OCI-LY1 (cell line): ENCODE measurements at regions not wholly inside any gene's neighbourhood (a gene's known extent, or its start where the extent isn't known, plus 50 kb on each side); places are given as distances from the start of the nearest gene placed in this dataset.

Source experiments
- H2AFZ ChIP-seq: fragments of 200-600 bp; sonication (generic), shearing (Covaris generic); 2 replicates; pipeline ENCODE4 v1.6.0; 2014; ENCODE audit warnings: antibody characterized with exemption, mild to moderate bottlenecking, low read length
- H3F3A ChIP-seq: fragments of 200-600 bp; sonication (generic), shearing (Covaris generic); 2 replicates; pipeline ENCODE4 v1.6.0; 2014; ENCODE audit warnings: mild to moderate bottlenecking, antibody characterized with exemption, low read length, moderate library complexity; ENCODE audit not compliant: insufficient read depth
- H3K27ac ChIP-seq: fragments of 200-600 bp; sonication (generic); 2 replicates; pipeline ENCODE4 v1.5.1; 2014; ENCODE audit warnings: low read length, mixed run types, mild to moderate bottlenecking, low read depth; ENCODE audit not compliant: poor library complexity, severe bottlenecking
- H3K27me3 ChIP-seq: fragments of 200-600 bp; sonication (generic); 2 replicates; pipeline ENCODE4 v1.6.0; 2014; ENCODE audit warnings: antibody characterized with exemption, mild to moderate bottlenecking, low read length, moderate library complexity; ENCODE audit not compliant: insufficient read depth
- H3K36me3 ChIP-seq: fragments of 200-600 bp; sonication (generic); 2 replicates; pipeline ENCODE4 v1.6.1; 2014; ENCODE audit warnings: mild to moderate bottlenecking, antibody characterized with exemption, low read length, moderate library complexity, mixed read lengths; ENCODE audit not compliant: insufficient read depth
- H3K4me1 ChIP-seq: fragments of 200-600 bp; sonication (generic); 2 replicates; pipeline ENCODE4 v1.5.1; 2014; ENCODE audit warnings: mild to moderate bottlenecking, low read length, moderate library complexity; ENCODE audit not compliant: insufficient read depth, severe bottlenecking
- H3K4me2 ChIP-seq: fragments of 200-600 bp; sonication (generic), shearing (Covaris generic); 2 replicates; pipeline ENCODE4 v1.6.1; 2014; ENCODE audit warnings: low read length
- H3K4me3 ChIP-seq: fragments of 200-600 bp; sonication (generic); 2 replicates; pipeline ENCODE4 v1.5.1; 2014; ENCODE audit warnings: low read length, low read depth, mild to moderate bottlenecking, mixed read lengths; ENCODE audit not compliant: poor library complexity, severe bottlenecking
- H3K79me2 ChIP-seq: fragments of 200-600 bp; shearing (Covaris generic); 2 replicates; pipeline ENCODE4 v1.6.1; 2016; ENCODE audit warnings: mixed run types, low read length, mixed read lengths; ENCODE audit not compliant: insufficient read depth
- H3K9ac ChIP-seq: fragments of 200-600 bp; sonication (generic), shearing (Covaris generic); 2 replicates; pipeline ENCODE4 v1.6.1; 2014; ENCODE audit warnings: mild to moderate bottlenecking, low read length, mixed read lengths
- H3K9me2 ChIP-seq: fragments of 200-600 bp; sonication (generic), shearing (Covaris generic); 2 replicates; pipeline ENCODE4 v1.6.1; 2014; ENCODE audit warnings: low read depth, mild to moderate bottlenecking, low read length, mixed read lengths
- H3K9me3 ChIP-seq: fragments of 200-600 bp; shearing (Covaris generic); 2 replicates; pipeline ENCODE4 v1.6.1; 2014; ENCODE audit warnings: low read length, mixed read lengths
- H4K20me1 ChIP-seq: fragments of 200-600 bp; sonication (generic), shearing (Covaris generic); 2 replicates; pipeline ENCODE4 v1.6.0; 2016; ENCODE audit warnings: mild to moderate bottlenecking, low read length; ENCODE audit not compliant: insufficient read depth
- EZH2 ChIP-seq: fragments of 200-600 bp; sonication (generic), shearing (Covaris generic); IDR thresholded peaks from 2 replicates; pipeline ENCODE4 v1.8.0; 2017; ENCODE audit warnings: borderline replicate concordance, mixed run types, mild to moderate bottlenecking, antibody characterized with exemption, low read length, moderate library complexity, mixed read lengths
- TF ChIP-seq, protein P1 (sequence below): fragments of 200-600 bp; sonication (generic), shearing (Covaris generic); IDR thresholded peaks from 2 replicates; pipeline ENCODE4 v1.5.1; 2017; ENCODE audit warnings: mild to moderate bottlenecking, antibody characterized with exemption, low read length, moderate library complexity, mixed read lengths

DNA sequence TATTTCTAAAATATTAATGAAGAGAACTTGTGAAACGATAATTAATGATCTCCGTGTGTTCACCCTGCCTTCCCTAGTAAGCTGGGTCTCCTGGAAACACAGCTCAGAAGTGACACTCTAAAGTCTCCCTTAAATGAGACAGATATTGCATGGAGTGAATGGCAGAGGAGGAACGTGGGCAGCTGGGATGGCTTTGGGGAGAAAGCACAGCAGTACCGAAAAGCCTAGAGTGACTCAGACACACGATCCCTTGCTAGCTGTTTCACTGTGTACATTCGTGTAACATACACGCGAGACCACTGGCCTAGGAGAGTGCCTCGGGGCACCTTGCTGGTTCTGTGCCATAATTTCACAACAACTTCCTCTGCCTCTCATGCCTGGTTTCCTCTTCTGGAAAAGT lies 199.9 kb upstream of the TCERG1L start:
- no peak for TF ChIP-seq EZH2
- TF ChIP-seq, protein P1, sequence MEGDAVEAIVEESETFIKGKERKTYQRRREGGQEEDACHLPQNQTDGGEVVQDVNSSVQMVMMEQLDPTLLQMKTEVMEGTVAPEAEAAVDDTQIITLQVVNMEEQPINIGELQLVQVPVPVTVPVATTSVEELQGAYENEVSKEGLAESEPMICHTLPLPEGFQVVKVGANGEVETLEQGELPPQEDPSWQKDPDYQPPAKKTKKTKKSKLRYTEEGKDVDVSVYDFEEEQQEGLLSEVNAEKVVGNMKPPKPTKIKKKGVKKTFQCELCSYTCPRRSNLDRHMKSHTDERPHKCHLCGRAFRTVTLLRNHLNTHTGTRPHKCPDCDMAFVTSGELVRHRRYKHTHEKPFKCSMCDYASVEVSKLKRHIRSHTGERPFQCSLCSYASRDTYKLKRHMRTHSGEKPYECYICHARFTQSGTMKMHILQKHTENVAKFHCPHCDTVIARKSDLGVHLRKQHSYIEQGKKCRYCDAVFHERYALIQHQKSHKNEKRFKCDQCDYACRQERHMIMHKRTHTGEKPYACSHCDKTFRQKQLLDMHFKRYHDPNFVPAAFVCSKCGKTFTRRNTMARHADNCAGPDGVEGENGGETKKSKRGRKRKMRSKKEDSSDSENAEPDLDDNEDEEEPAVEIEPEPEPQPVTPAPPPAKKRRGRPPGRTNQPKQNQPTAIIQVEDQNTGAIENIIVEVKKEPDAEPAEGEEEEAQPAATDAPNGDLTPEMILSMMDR, result no peak

DNA sequence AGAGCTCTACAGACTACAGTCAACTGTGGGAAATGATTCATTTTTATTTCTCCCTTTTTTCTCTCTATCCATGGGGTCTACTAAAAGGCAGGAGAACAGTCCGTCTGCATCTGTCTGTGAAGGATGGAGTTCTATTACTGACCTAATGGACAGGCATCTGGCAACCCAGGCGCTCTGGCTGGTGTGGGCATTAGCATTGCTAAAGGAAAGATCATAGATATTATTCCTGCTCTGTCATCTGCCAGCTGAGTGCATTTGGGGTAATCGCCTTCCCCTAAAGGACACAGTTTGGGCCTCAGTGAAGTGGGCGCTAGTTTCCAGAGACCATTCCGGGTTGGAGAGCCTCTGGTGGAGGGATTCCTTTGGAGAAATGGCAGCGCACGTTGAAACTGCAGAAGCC lies 201.3 kb upstream of the TCERG1L start:
- no peak overlapping the region for H3K4me3 ChIP-seq
- no peaks in the 10 kb centered on the region for H3K9me2 ChIP-seq
- no peaks in the 10 kb centered on the region for H3K4me1 ChIP-seq
- H3K9ac ChIP-seq, result no peak overlapping the region
- no peaks in the 10 kb centered on the region for H4K20me1 ChIP-seq
- H2AFZ ChIP-seq, result no peak overlapping the region
- H3K27me3 ChIP-seq, result no peaks in the 10 kb centered on the region
- no peak for TF ChIP-seq EZH2
- TF ChIP-seq, protein P1, result no peak
- no peak overlapping the region for H3K27ac ChIP-seq
- no peak overlapping the region for H3K4me2 ChIP-seq
- H3F3A ChIP-seq, result no peaks in the 10 kb centered on the region
- no peaks in the 10 kb centered on the region for H3K9me3 ChIP-seq
- H3K36me3 ChIP-seq, result no peaks in the 10 kb centered on the region
- H3K79me2 ChIP-seq, result no peaks in the 10 kb centered on the region

More for the DNA sequence above, 199.9 kb upstream of the TCERG1L start:
- H2AFZ ChIP-seq, result no peak overlapping the region
- H4K20me1 ChIP-seq, result no peaks in the 10 kb centered on the region
- no peaks in the 10 kb centered on the region for H3K27me3 ChIP-seq
- H3K27ac ChIP-seq, result no peak overlapping the region
- H3K4me1 ChIP-seq, result no peaks in the 10 kb centered on the region
- no peak overlapping the region for H3K4me3 ChIP-seq
- no peak overlapping the region for H3K9ac ChIP-seq
- no peak overlapping the region for H3K4me2 ChIP-seq
- no peaks in the 10 kb centered on the region for H3K9me2 ChIP-seq
- H3K79me2 ChIP-seq, result no peaks in the 10 kb centered on the region
- no peaks in the 10 kb centered on the region for H3K9me3 ChIP-seq
- no peaks in the 10 kb centered on the region for H3F3A ChIP-seq
- H3K36me3 ChIP-seq, result no peaks in the 10 kb centered on the region

DNA sequence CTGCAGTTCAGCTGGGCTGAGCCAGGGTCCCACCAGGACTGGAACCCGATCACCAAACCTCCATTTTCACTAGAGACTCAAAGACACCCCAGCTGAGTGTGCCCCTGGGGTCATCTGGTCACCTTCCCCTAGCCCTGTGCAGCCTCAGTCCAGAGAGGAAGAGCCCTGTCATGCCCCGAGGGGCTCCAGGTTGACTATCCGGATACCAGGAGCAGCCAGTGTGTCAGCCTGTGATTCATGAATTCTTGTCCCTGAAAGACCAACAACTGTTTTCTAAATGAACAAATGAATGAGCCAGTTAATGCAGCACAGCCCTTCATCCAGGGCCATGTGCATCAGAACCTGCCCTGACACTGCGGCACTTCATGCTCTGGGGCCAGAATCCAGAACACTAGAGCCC lies 201.9 kb upstream of the TCERG1L start:
- TF ChIP-seq, protein P1, result no peak
- TF ChIP-seq EZH2, result no peak
- H4K20me1 ChIP-seq, result no peaks in the 10 kb centered on the region

More for the DNA sequence above, 201.9 kb upstream of the TCERG1L start:
- Histone ChIP-seq H3K36me3 (no peaks in the 10 kb centered on the region), H3K4me1 (no peaks in the 10 kb centered on the region), H3K9ac (no peak overlapping the region), H3F3A (no peaks in the 10 kb centered on the region), H2AFZ (no peak overlapping the region), H3K4me2 (no peak overlapping the region), H3K4me3 (no peak overlapping the region), H3K9me3 (no peaks in the 10 kb centered on the region), H3K9me2 (no peaks in the 10 kb centered on the region), H3K27me3 (no peaks in the 10 kb centered on the region), H3K79me2 (no peaks in the 10 kb centered on the region), H3K27ac (no peak overlapping the region)
